SU-DHL-6 (cell line): ENCODE measurements at regions not wholly inside any gene's neighbourhood (a gene's known extent, or its start where the extent isn't known, plus 50 kb on each side); places are given as distances from the start of the nearest gene placed in this dataset.

Experiments used
- H2AFZ ChIP-seq: fragments of 200-600 bp; sonication (generic); 2 replicates; pipeline ENCODE4 v1.6.1; 2014; ENCODE audit warnings: low read depth, mild to moderate bottlenecking, moderate library complexity, mixed read lengths, antibody characterized with exemption, low read length; ENCODE audit not compliant: severe bottlenecking
- H3F3A ChIP-seq: fragments of 200-600 bp; shearing (Covaris generic); 2 replicates; pipeline ENCODE4 v1.6.0; 2016; ENCODE audit warnings: antibody characterized with exemption, mild to moderate bottlenecking; ENCODE audit not compliant: insufficient read depth
- H3K27ac ChIP-seq: fragments of 200-600 bp; sonication (generic); 2 replicates; pipeline ENCODE4 v1.5.1; 2016; ENCODE audit warnings: low read depth, mild to moderate bottlenecking, low read length, moderate library complexity, mixed read lengths
- H3K27me3 ChIP-seq: fragments of 200-600 bp; sonication (generic), shearing (Covaris generic); 2 replicates; pipeline ENCODE4 v1.6.0; 2014; ENCODE audit warnings: mild to moderate bottlenecking, low read length
- H3K36me3 ChIP-seq: fragments of 200-600 bp; sonication (generic); 2 replicates; pipeline ENCODE4 v1.6.1; 2014; ENCODE audit warnings: mild to moderate bottlenecking, low read length, mixed read lengths
- H3K4me2 ChIP-seq: fragments of 300-600, 200-600 bp; shearing (Covaris generic), sonication (generic); 2 replicates; pipeline ENCODE4 v1.6.0; 2014; ENCODE audit warnings: low read length, low read depth, mild to moderate bottlenecking; ENCODE audit not compliant: poor library complexity, severe bottlenecking
- H3K4me3 ChIP-seq: fragments of 200-600 bp; sonication (generic); 2 replicates; pipeline ENCODE4 v1.5.1; 2014; ENCODE audit warnings: antibody characterized with exemption, low read length, mild to moderate bottlenecking, mixed read lengths; ENCODE audit not compliant: insufficient read depth, poor library complexity, severe bottlenecking
- H3K79me2 ChIP-seq: fragments of 200-600 bp; sonication (generic); 2 replicates; pipeline ENCODE4 v1.6.1; 2014; ENCODE audit warnings: mild to moderate bottlenecking, low read length, moderate library complexity; ENCODE audit not compliant: insufficient read depth
- H3K9ac ChIP-seq: fragments of 200-600 bp; sonication (generic); 2 replicates; pipeline ENCODE4 v1.7.0; 2014; ENCODE audit warnings: mild to moderate bottlenecking, low read length
- H3K9me2 ChIP-seq: fragments of 200-600 bp; sonication (generic); replicated peaks from 2 replicates; pipeline ENCODE4 v1.6.1; 2014; ENCODE audit warnings: low read length; ENCODE audit not compliant: insufficient read depth
- H3K9me3 ChIP-seq: fragments of 200-600 bp; sonication (generic); 2 replicates; pipeline ENCODE4 v1.6.1; 2014; ENCODE audit warnings: low read length, mixed read lengths; ENCODE audit not compliant: insufficient read depth
- H4K20me1 ChIP-seq: fragments of 200-600 bp; sonication (generic); 2 replicates; pipeline ENCODE4 v1.6.1; 2014; ENCODE audit warnings: low read depth, mild to moderate bottlenecking, antibody characterized with exemption, low read length, moderate library complexity, mixed read lengths
- EZH2phosphoT487 ChIP-seq: fragments of 200-600 bp; sonication (generic), shearing (Covaris generic); conservative IDR thresholded peaks from 2 replicates; pipeline ENCODE4 v1.6.1; 2018; ENCODE audit warnings: mild to moderate bottlenecking, antibody characterized with exemption, low read length, moderate library complexity, mixed read lengths
- TF ChIP-seq, protein P1 (sequence below): fragments of 200-600 bp; sonication (generic); IDR thresholded peaks from one replicate; pipeline ENCODE4 v1.5.1; 2017; ENCODE audit warnings: antibody characterized with exemption, mild to moderate bottlenecking, low read length, moderate library complexity; ENCODE audit not compliant: insufficient read depth, poor library complexity, severe bottlenecking

GRCh38 chr5:34535433-34535832 is 120.7 kb upstream of the RAI14 start:
- TF ChIP-seq EZH2phosphoT487, result no peak
- TF ChIP-seq, protein P1, sequence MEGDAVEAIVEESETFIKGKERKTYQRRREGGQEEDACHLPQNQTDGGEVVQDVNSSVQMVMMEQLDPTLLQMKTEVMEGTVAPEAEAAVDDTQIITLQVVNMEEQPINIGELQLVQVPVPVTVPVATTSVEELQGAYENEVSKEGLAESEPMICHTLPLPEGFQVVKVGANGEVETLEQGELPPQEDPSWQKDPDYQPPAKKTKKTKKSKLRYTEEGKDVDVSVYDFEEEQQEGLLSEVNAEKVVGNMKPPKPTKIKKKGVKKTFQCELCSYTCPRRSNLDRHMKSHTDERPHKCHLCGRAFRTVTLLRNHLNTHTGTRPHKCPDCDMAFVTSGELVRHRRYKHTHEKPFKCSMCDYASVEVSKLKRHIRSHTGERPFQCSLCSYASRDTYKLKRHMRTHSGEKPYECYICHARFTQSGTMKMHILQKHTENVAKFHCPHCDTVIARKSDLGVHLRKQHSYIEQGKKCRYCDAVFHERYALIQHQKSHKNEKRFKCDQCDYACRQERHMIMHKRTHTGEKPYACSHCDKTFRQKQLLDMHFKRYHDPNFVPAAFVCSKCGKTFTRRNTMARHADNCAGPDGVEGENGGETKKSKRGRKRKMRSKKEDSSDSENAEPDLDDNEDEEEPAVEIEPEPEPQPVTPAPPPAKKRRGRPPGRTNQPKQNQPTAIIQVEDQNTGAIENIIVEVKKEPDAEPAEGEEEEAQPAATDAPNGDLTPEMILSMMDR, result no peak
- Histone ChIP-seq H3K36me3 (no peaks in the 10 kb centered on the region), H3K9me3 (no peaks in the 10 kb centered on the region), H3K27ac (no peak overlapping the region), H3F3A (no peaks in the 10 kb centered on the region), H3K27me3 (no peaks in the 10 kb centered on the region; the same call in 1 of the 2 replicates), H3K9me2 (no peaks in the 10 kb centered on the region), H2AFZ (no peak overlapping the region), H3K4me2 (no peak overlapping the region), H3K9ac (no peak overlapping the region), H3K79me2 (no peaks in the 10 kb centered on the region), H3K4me3 (no peak overlapping the region), H4K20me1 (no peaks in the 10 kb centered on the region)

GRCh38 chr5:34535944-34536623 is 120.0 kb upstream of the RAI14 start:
- TF ChIP-seq EZH2phosphoT487, result no peak
- TF ChIP-seq, protein P1, result no peak
- H3K9ac ChIP-seq, result no peak overlapping the region
- H4K20me1 ChIP-seq, result no peaks in the 10 kb centered on the region
- no peak overlapping the region for H2AFZ ChIP-seq
- no peaks in the 10 kb centered on the region for H3K36me3 ChIP-seq
- no peak overlapping the region for H3K4me2 ChIP-seq
- H3K9me3 ChIP-seq, result no peaks in the 10 kb centered on the region
- no peaks in the 10 kb centered on the region; the same call in 1 of the 2 replicates for H3K27me3 ChIP-seq
- H3K9me2 ChIP-seq, result no peaks in the 10 kb centered on the region
- H3K27ac ChIP-seq, result no peak overlapping the region
- no peaks in the 10 kb centered on the region for H3K79me2 ChIP-seq
- H3K4me3 ChIP-seq, result no peak overlapping the region
- no peaks in the 10 kb centered on the region for H3F3A ChIP-seq

GRCh38 chr5:34536699-34537098 is 119.4 kb upstream of the RAI14 start:
- Histone ChIP-seq H3K9me2 (no peaks in the 10 kb centered on the region), H3K9me3 (no peaks in the 10 kb centered on the region), H3K4me2 (no peak overlapping the region), H3F3A (no peaks in the 10 kb centered on the region), H2AFZ (no peak overlapping the region), H3K27ac (no peak overlapping the region), H3K4me3 (no peak overlapping the region), H3K79me2 (no peaks in the 10 kb centered on the region), H4K20me1 (no peaks in the 10 kb centered on the region), H3K27me3 (no peaks in the 10 kb centered on the region; the same call in 1 of the 2 replicates), H3K36me3 (no peaks in the 10 kb centered on the region), H3K9ac (no peak overlapping the region)
- TF ChIP-seq, protein P1, result no peak
- TF ChIP-seq EZH2phosphoT487, result no peak
